Epithelial cell of prostate (primary cell): ENCODE measurements at regions not wholly inside any gene's neighbourhood (a gene's known extent, or its start where the extent isn't known, plus 50 kb on each side); places are given as distances from the start of the nearest gene placed in this dataset.

Experiments used
- DNase-seq: peaks from one replicate; pipeline ENCODE4 v3.0.0-alpha.2; 2011; ENCODE audit warnings: low read depth, low spot score
- H3K27ac ChIP-seq: fragments of 450-650 bp; 2 replicates; pipeline ENCODE4 v1.5.1; 2017; ENCODE audit warnings: mild to moderate bottlenecking

- no peak overlapping the region for H3K27ac ChIP-seq
Measured at GRCh38 chr20:23234311-23235078, 116.1 kb upstream of the NXT1 start.

DNA sequence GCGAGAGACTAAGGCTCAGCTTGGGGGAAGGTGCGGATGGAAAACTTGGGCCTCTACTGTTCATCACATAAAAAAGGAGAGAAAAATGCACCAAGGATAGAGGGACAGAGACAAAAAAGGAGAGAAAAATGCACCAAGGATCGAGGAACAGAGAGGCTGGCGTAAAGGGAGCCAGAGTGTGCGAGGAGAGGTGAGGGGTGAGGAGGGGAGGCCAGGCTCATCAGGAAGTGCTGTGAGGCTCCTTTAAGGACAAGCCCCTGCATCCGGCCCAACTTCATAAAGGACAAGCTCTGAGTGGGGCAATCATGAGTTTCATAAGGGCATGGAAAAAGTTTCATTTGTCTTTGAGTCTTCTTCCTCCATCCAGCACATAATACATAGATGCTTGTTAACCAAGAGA lies 117.2 kb upstream of the NXT1 start:
- DNase-seq: no peak
- no peak overlapping the region for H3K27ac ChIP-seq

More at GRCh38 chr20:23234311-23235078, 116.1 kb upstream of the NXT1 start:
- DNase-seq: no peak

DNA sequence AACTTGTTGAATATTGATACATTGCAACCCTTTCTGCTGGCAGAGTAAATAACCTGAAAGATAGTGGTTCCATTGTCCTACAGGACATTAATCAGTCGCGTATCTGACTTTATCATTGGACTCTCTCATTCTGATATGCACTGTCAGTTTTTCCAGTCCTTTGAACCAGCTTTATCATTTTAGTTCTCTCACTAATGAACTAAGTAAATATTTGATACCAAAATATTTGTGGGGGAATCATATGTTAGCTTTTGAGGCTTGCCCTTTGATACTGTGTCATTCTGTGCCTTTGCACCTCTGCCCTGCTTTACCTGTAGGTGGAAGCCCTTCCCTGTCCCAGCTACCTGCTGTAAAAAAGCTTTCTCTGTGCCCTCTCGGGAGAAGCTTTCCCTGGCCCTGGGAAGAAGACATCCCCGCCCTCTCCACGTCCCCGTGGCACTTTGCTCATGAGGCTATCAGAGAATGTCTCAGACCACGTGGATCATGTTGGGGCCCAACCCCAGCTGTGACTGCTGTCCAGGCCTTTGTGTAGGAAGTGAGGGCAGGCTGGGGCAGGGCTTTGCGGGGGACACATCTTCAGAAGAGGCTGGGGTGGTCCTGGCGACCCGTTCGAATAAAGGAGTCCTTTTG lies 117.8 kb upstream of the NXT1 start:
- H3K27ac ChIP-seq: no peak overlapping the region
- no peak for DNase-seq

DNA sequence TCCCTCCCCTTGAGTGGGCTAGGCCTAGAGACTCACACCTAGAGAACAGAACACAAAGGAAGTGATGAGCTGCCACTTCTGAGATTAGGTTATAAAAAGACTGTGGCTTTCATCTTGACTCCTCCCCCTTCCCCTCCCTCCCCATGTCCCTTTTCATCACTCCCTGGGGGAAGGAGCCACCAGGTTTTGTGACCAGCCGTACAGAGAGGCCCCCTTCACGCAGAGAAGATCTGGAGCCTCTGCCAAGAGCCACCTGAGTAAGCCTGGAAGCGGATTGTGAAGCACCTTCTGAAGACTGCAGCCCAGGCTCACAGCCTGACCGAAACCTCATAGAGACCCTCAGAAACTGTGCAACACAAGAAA lies 118.4 kb upstream of the NXT1 start:
- no peak overlapping the region for H3K27ac ChIP-seq

GRCh38 chr20:23231561-23232218 lies 118.9 kb upstream of the NXT1 start:
- no peak overlapping the region for H3K27ac ChIP-seq

More for the DNA sequence above, 118.4 kb upstream of the NXT1 start:
- DNase-seq: no peak

GRCh38 chr20:23230766-23231385 lies 119.7 kb upstream of the NXT1 start:
- DNase-seq: no peak
- no peak overlapping the region for H3K27ac ChIP-seq

More at GRCh38 chr20:23231561-23232218, 118.9 kb upstream of the NXT1 start:
- no peak for DNase-seq

DNA sequence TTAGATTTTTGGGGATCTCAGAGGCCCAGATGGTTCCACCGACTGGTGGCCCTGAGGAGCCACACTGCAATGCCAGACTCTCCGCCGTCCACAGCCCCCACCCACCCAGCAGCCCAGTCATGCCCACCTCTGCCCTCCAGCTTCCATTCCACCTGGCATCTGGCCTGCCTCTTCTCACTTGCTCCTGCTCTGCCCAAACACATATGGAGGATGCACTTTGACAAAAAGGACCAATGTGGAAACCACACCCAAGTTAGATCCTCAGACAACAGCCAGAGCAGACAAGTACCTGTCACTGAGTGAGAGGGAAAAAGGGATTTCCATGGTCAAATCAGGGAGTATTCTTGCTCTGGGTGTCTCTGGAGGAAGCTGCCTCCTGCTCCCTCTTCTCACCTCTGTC lies 120.6 kb upstream of the NXT1 start:
- DNase-seq: no peak

DNA sequence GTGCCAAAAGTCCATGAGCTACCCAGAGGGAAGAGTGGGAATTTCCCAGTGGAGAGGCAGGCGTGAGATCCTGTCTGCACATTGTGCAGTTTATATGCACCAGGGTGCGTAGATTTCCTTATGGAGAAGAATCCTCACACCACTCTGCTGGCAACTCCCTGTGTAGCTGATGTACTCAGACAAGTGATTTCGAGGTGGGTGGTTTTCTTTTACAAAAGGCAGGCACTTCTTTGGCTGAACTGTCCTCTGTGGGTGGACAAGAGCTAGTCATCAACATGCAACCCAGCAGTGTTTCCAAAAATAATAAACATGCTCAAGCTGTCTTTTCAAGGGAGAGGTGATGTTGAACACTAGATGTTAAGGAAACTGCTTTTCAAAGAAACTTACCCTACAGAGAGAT lies 121.7 kb upstream of the NXT1 start:
- no peak for DNase-seq
- no peak overlapping the region for H3K27ac ChIP-seq

More for the DNA sequence above, 120.6 kb upstream of the NXT1 start:
- H3K27ac ChIP-seq: no peak overlapping the region

DNA sequence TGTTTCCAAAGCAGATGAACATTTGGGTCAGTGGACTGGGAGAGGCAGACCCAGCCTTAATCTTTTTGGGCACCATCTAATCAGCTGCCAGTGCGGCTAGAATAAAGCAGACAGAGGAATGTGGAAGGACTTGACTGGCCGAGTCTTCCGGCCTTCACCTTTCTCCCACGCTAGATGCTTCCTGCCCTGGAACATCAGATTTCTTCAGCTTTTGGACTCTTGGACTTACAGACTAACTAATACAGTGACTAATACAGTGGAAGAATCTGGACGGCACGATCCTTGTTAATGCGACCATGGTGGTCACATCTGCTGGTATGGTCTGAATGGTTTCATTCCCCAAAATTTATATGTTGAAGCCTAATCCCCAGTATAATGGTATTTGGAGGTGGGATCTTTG lies 122.6 kb upstream of the NXT1 start:
- DNase-seq: no peak
- no peak overlapping the region for H3K27ac ChIP-seq

DNA sequence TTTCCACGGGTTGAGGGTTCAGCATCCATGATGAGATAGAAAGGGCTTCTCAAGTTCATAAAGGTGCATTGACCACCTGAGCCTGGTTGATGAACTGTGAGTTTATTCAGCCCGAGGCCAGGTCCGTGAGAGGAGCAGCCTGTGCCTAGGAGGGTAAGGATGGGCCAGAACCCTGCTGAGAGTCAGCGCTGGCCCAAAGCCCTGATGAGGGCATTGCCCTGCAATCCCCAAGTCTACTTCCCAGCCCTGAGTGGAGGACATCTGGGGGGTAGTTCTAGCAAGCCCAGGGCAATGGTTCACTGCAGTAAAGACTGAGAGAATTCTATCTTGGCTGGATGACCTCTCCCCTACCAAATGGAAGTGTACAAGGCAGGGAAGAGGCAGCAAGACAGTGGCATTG lies 123.3 kb upstream of the NXT1 start:
- H3K27ac ChIP-seq: no peak overlapping the region
- no peak for DNase-seq

DNA sequence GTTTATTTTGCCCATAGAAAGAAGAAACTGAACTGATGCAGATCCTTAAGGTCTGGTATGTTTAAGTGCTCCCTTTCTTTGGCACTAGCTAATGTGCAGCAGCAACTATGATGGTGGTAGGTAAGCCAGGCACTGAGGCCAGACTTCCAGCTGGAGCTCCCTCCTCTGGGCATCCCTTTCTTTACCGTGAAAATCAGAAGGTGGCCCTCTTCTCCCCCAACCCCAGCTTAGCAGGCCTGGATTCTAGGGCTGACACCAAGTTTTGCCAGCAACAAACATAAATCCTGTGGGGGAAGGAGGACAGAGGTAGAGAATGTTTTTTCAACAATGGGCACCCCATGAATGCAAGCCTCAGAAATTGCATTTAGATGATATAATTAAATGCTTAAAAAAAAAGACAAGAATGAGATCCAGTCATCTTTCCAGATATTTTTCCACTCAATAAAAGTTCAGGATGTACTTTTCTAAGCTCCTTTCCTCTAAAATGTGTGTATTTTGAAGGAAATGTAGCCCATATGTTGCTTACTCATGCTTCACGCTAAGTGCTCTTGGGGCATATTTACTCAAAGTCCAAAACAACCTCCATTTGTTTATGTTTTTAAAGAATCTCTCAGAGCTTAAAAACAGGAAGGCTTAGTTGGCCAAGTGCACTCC lies 123.9 kb upstream of the NXT1 start:
- DNase-seq: no peak
- no peak overlapping the region for H3K27ac ChIP-seq

DNA sequence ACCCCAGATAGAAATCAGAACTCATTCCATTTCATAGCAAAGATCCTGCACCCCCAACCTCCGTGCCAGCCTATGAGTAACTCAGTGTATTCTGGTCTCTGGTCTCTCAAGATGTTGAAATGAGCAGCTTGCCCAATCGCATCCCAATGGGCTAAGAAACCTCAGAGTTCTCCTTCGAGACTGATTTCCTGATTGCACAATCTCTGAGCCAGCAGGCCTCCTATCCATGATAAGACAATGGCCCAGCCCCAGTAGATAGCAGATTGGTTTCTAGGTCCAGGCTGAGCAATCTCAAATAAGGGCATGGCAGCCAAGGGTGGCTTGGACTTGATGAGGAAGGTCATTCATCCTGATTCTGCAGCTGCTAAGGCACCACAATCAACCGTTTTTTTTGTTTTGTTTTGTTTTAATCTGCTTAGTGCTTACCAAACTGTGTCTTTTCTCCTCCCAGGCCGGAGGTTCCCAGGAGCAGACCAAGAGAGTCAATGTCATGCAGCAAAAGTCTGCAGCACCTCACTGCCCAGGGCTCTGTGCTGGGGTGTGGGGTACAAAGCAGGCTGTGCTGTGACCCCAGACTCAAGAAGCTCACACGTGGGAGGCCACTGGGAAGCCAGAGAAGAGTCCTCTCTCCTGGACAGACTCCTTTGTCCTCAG lies 125.1 kb upstream of the NXT1 start:
- peak; percentile 79 for DNase-seq
- H3K27ac ChIP-seq: no peak overlapping the region

GRCh38 chr20:23224806-23225205 lies 125.8 kb upstream of the NXT1 start:
- no peak overlapping the region for H3K27ac ChIP-seq
- no peak for DNase-seq

- DNase-seq: no peak
Measured at GRCh38 chr20:23223908-23224580, 126.5 kb upstream of the NXT1 start.

GRCh38 chr20:23222531-23223200 lies 127.9 kb upstream of the NXT1 start:
- no peak overlapping the region for H3K27ac ChIP-seq
- no peak for DNase-seq

More at GRCh38 chr20:23223908-23224580, 126.5 kb upstream of the NXT1 start:
- no peak overlapping the region for H3K27ac ChIP-seq

DNA sequence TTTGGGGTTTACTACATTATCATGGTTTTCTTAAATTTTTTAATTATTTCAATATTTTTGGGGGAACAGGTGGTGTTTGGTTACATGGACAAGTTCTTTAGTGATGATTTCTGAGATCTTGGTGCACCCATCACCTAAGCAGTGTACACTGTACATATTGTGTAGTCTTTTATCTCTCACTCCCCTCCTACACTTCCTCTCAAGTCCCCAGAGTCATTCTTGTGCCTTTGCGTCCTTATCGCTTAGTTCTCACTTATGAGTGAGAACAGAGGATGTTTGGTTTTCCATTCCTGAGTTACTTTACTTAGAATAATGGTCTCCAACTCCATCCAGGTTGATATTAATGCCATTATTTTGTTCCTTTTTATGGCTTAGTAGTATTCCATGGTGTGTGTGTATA lies 130.9 kb upstream of the CD93 start:
- no peak for DNase-seq
- no peak overlapping the region for H3K27ac ChIP-seq

DNA sequence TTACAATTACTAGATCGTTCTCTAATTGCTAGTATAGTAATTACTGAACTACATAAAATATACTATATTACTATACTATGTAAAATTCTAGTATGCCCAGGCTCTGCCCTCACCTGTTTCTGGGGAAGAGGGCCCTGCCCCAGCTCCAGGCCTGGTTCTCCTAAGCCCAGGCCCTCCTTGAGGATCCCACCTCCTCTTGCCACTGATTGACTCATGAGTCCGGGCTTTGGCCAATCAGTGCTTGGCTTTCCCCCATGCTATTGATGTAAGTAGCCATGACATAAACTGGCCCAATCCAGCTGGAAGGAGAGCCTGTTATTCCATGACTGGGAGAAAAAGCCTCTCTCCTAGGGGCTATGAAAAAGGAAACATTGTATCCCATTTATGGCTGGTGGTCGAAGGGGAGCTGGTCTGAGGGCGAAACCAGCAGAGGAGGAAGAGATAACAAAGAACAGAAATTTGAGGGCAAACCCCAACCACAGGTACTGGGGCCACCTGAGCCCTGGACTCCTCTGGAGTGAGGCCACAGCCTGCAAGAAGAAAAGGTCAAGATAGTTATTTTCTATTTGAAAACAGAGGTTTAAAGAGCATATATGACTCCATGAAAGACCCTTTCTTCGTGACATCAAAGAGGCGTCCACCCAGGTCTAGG lies 129.3 kb upstream of the CD93 start:
- no peak for DNase-seq
- H3K27ac ChIP-seq: no peak overlapping the region

DNA sequence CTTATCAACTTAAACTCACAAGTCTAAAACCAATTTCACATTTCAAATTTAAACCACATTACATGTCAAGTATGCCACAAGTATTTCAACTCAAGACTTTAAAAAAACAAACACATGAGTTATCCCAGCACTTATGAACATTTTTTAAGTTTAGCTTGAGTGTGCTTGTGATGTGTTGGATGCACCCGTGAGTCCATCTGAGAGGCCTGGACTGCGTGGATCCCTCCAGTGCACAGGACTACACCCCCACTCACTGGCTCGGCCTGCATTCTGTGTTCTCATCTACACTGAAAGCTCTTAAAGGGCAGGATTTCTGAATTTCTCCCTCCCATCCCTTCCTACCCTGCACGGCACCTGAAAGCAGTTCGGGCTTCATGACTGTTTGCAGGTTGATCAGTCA lies 128.8 kb upstream of the CD93 start:
- no peak overlapping the region for H3K27ac ChIP-seq
- DNase-seq: no peak
